Astrocyte (in vitro differentiated cells and primary cell): ENCODE measurements at regions not wholly inside any gene's neighbourhood (a gene's known extent, or its start where the extent isn't known, plus 50 kb on each side); places are given as distances from the start of the nearest gene placed in this dataset.

Source experiments
- DNase-seq: peaks from one replicate; pipeline ENCODE4 v3.0.0-alpha.2; 2010; ENCODE audit warnings: low read depth
- FAIRE-seq: peaks from 2 replicates; lab custom pipeline; 2011; peaks lifted over from hg19 to GRCh38; lab: Jason Lieb, UNC
- H2AFZ ChIP-seq: 2 replicates; pipeline ENCODE4 v1.6.0; 2012; ENCODE audit warnings: low read depth, low read length, inconsistent platforms
- H3K27ac ChIP-seq: 2 replicates; pipeline ENCODE4 v1.5.1; 2011; ENCODE audit warnings: low read depth, low read length, inconsistent platforms
- H3K27me3 ChIP-seq: 2 replicates; pipeline ENCODE4 v1.6.0; 2011; ENCODE audit warnings: low read length, inconsistent platforms; ENCODE audit not compliant: insufficient read depth
- H3K36me3 ChIP-seq: 2 replicates; pipeline ENCODE4 v1.5.1; 2011; ENCODE audit warnings: low read length, inconsistent platforms; ENCODE audit not compliant: insufficient read depth
- H3K4me1 ChIP-seq: 2 replicates; pipeline ENCODE4 v1.5.1; 2011; ENCODE audit warnings: low read length, inconsistent platforms; ENCODE audit not compliant: insufficient read depth
- H3K4me2 ChIP-seq: 2 replicates; pipeline ENCODE4 v1.6.0; 2012; ENCODE audit warnings: low read length, inconsistent platforms
- H3K4me3 ChIP-seq: 2 replicates; pipeline ENCODE4 v1.5.1; 2011; ENCODE audit warnings: low read depth, mild to moderate bottlenecking, low read length, inconsistent platforms; ENCODE audit not compliant: insufficient read depth
- H3K79me2 ChIP-seq: 2 replicates; pipeline ENCODE4 v1.6.0; 2012; ENCODE audit warnings: mild to moderate bottlenecking, low read length, inconsistent platforms; ENCODE audit not compliant: insufficient read depth
- H3K9ac ChIP-seq: 2 replicates; pipeline ENCODE4 v1.6.0; 2012; ENCODE audit warnings: mild to moderate bottlenecking, low read length, inconsistent platforms
- H3K9me3 ChIP-seq: 2 replicates; pipeline ENCODE4 v1.5.1; 2012; ENCODE audit warnings: low read depth, mild to moderate bottlenecking, low read length, inconsistent platforms; ENCODE audit not compliant: insufficient read depth
- H4K20me1 ChIP-seq: 2 replicates; pipeline ENCODE4 v1.6.0; 2012; ENCODE audit warnings: low read length, inconsistent platforms; ENCODE audit not compliant: insufficient read depth
- H3K27ac Mint-ChIP-seq: one replicate; pipeline ENCODE4 v1.8.0; 2021; ENCODE audit warnings: mild to moderate bottlenecking, mixed read lengths; ENCODE audit not compliant: unreplicated experiment
- H3K27me3 Mint-ChIP-seq: one replicate; pipeline ENCODE4 v1.8.0; 2021; ENCODE audit warnings: low read depth, mixed read lengths; ENCODE audit not compliant: unreplicated experiment
- H3K36me3 Mint-ChIP-seq: one replicate; pipeline ENCODE4 v1.8.0; 2021; ENCODE audit warnings: low read depth, mixed read lengths; ENCODE audit not compliant: unreplicated experiment
- H3K4me1 Mint-ChIP-seq: one replicate; pipeline ENCODE4 v1.8.0; 2021; ENCODE audit warnings: low read depth, mixed read lengths; ENCODE audit not compliant: unreplicated experiment
- H3K4me3 Mint-ChIP-seq: one replicate; pipeline ENCODE4 v1.8.0; 2021; ENCODE audit warnings: mild to moderate bottlenecking, moderate library complexity, mixed read lengths; ENCODE audit not compliant: unreplicated experiment
- H3K9me3 Mint-ChIP-seq: one replicate; pipeline ENCODE4 v1.8.0; 2021; ENCODE audit warnings: mild to moderate bottlenecking, mixed read lengths; ENCODE audit not compliant: unreplicated experiment
- EZH2 ChIP-seq: IDR thresholded peaks from 2 replicates; pipeline ENCODE4 v1.6.1; 2012; ENCODE audit warnings: mild to moderate bottlenecking, low read length, inconsistent platforms; ENCODE audit not compliant: insufficient read depth
- TF ChIP-seq, protein P1 (sequence below): IDR thresholded peaks from 2 replicates; pipeline ENCODE4 v1.5.1; 2011; ENCODE audit warnings: low read depth, mild to moderate bottlenecking, inconsistent platforms, low read length, moderate library complexity; ENCODE audit not compliant: insufficient read depth

DNA sequence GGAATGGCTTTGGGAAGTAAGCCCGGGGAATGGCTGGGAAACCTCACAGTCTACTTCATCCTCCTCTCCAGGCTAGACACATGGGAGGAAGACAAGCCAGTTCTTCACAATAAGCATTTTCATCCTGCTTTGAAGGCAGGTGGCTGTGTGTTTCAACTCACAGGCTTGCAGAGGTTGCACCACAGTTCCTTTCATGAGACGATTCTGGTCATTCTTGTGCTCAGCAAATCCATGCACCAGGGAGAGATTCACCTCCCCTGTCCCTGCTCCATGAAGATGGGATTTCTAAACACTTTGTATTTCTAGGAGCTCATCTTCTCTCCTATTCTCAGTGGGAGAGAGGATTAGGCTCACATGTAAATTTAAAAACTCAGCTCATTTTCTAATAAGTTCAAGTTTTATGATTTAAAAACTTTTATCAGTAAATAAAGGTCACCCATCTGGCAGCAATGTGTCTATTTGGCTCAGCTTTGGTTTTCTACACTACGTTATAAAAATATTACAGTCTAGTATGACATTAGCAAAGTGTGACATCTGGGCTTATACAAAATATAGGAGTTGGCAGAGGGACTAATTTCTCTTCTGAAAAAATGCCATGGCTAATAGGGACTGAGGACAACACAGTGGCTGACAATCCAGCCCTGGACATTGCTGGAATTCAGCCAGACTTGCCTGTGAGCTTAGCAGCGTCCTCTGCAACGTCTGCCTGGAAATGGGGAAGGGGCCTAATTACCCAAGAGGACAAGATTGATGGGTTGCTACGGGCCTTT lies 283.2 kb upstream of the SLC10A2 start:
- no peak overlapping the region for H3K9ac ChIP-seq
- H2AFZ ChIP-seq: no peak overlapping the region
- Mint-ChIP-seq H3K27ac (no peak overlapping the region), H3K9me3 (peaks cover 8% of the 10 kb centered on the region), H3K27me3 (no peaks in the 10 kb centered on the region), H3K36me3 (no peaks in the 10 kb centered on the region), H3K4me3 (no peak overlapping the region), H3K4me1 (peaks cover 11% of the 10 kb centered on the region)
- H3K27me3 ChIP-seq: no peaks in the 10 kb centered on the region
- no peak overlapping the region for H3K4me3 ChIP-seq
- DNase-seq (no peak), FAIRE-seq (no peak)
- no peak overlapping the region for H3K27ac ChIP-seq
- H3K36me3 ChIP-seq: no peaks in the 10 kb centered on the region
- H3K79me2 ChIP-seq: no peaks in the 10 kb centered on the region
- no peaks in the 10 kb centered on the region for H3K9me3 ChIP-seq
- H4K20me1 ChIP-seq: no peaks in the 10 kb centered on the region
- no peak overlapping the region for H3K4me2 ChIP-seq
- no peak for TF ChIP-seq EZH2
- TF ChIP-seq, protein P1, sequence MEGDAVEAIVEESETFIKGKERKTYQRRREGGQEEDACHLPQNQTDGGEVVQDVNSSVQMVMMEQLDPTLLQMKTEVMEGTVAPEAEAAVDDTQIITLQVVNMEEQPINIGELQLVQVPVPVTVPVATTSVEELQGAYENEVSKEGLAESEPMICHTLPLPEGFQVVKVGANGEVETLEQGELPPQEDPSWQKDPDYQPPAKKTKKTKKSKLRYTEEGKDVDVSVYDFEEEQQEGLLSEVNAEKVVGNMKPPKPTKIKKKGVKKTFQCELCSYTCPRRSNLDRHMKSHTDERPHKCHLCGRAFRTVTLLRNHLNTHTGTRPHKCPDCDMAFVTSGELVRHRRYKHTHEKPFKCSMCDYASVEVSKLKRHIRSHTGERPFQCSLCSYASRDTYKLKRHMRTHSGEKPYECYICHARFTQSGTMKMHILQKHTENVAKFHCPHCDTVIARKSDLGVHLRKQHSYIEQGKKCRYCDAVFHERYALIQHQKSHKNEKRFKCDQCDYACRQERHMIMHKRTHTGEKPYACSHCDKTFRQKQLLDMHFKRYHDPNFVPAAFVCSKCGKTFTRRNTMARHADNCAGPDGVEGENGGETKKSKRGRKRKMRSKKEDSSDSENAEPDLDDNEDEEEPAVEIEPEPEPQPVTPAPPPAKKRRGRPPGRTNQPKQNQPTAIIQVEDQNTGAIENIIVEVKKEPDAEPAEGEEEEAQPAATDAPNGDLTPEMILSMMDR: no peak
- H3K4me1 ChIP-seq: peaks cover 12% of the 10 kb centered on the region

DNA sequence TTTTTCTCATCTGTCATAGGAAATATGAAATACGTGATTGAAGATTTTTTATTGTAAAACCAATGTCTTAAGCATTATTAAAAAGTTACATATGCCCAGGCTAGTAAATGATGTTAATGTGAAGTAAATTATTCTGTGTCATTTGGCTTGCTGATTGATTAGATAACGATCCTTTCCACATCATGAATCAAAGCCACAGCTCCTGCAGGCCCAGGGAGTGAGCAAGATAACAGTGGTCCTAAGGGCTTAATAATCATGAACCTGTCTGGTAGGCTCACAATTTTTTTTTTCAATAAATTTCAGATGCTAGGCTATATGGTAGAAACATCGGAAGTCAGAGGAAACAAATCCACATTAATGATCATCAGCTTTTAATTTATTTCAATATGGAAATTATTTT lies 269.0 kb upstream of the SLC10A2 start:
- Histone ChIP-seq H3K79me2 (no peaks in the 10 kb centered on the region), H3K27me3 (no peaks in the 10 kb centered on the region), H4K20me1 (no peaks in the 10 kb centered on the region), H3K9me3 (no peaks in the 10 kb centered on the region), H3K4me1 (no peaks in the 10 kb centered on the region), H3K4me3 (no peak overlapping the region), H2AFZ (no peak overlapping the region), H3K27ac (no peak overlapping the region), H3K9ac (no peak overlapping the region), H3K36me3 (no peaks in the 10 kb centered on the region), H3K4me2 (no peak overlapping the region)
- no peaks in the 10 kb centered on the region for H3K36me3 Mint-ChIP-seq
- TF ChIP-seq, protein P1: no peak
- TF ChIP-seq EZH2: no peak
- no peak for DNase-seq
- FAIRE-seq: no peak
- H3K4me3 Mint-ChIP-seq: no peak overlapping the region
- H3K9me3 Mint-ChIP-seq: peaks cover 2% of the 10 kb centered on the region
- no peak overlapping the region for H3K27ac Mint-ChIP-seq
- no peaks in the 10 kb centered on the region for H3K27me3 Mint-ChIP-seq
- no peaks in the 10 kb centered on the region for H3K4me1 Mint-ChIP-seq

DNA sequence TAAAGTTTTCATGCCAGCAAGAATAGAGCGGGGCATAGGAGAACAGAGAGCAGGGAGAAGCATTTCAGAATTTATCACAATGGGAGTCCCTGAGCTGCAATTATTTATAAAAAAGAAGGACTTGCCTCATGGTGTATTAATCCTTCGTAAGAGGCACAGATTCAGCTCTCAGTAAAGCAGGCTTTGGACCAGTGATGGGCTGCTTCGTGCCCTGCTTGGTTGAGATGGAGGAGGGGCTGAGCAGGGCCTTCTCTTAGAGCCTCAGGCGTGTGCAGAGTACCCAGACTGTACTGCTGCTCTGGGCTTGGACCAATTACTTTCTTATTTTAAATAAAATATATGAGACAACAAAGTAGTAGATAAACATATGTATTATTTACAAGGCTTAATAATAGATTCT lies 265.7 kb upstream of the SLC10A2 start:
- no peak overlapping the region for H2AFZ ChIP-seq
- no peaks in the 10 kb centered on the region for H3K79me2 ChIP-seq
- FAIRE-seq (no peak), DNase-seq (no peak)
- no peak overlapping the region for H3K4me3 ChIP-seq
- Mint-ChIP-seq H3K27me3 (no peaks in the 10 kb centered on the region), H3K27ac (no peak overlapping the region), H3K36me3 (no peaks in the 10 kb centered on the region), H3K4me3 (no peak overlapping the region), H3K9me3 (peaks cover 2% of the 10 kb centered on the region), H3K4me1 (no peaks in the 10 kb centered on the region)
- H3K27ac ChIP-seq: no peak overlapping the region
- no peaks in the 10 kb centered on the region for H3K4me1 ChIP-seq
- H3K9me3 ChIP-seq: no peaks in the 10 kb centered on the region
- TF ChIP-seq, protein P1: no peak
- no peak for TF ChIP-seq EZH2
- no peaks in the 10 kb centered on the region for H3K36me3 ChIP-seq
- no peak overlapping the region for H3K4me2 ChIP-seq
- no peak overlapping the region for H3K9ac ChIP-seq
- no peaks in the 10 kb centered on the region for H4K20me1 ChIP-seq
- H3K27me3 ChIP-seq: no peaks in the 10 kb centered on the region
